ENCODE measurements at regions not wholly inside any gene's neighbourhood (a gene's known extent, or its start where the extent isn't known, plus 50 kb on each side); places are given as distances from the start of the nearest gene placed in this dataset.
"Not testable (repeated sequence)": the region's sequence is repeated elsewhere in the genome, so short reads cannot be mapped to it uniquely, and the experiment has no call there.

DNA sequence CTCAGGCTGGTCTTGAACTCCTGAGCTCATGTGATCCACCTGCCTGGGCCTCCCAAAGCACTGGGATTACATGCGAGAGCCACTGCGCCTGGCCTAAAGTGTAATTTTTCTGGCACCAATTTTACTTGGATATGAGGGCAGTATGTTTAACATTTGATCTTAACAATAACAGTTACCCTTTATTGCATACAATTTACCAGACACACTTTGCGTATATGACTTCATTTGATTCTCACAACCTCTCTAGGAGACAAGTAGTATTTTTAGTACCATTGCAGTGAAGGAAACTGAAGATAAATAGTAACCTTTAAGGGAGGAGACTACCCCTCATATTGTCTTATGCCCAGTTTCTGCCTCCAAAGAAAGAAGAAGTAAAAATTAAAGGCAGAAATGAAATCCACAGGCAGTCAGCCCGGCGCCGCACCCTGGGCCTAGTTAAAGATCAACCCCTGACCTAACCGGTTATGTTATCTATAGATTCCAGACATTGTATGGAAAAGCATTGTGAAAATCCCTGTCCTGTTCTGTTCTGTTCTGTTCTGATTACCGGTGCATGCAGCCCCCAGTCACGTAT lies 54.0 kb downstream of the CYP26A1 start:
- H3K36me3 ChIP-seq (ENCODE audit: insufficient read depth, low read length); H3K9ac ChIP-seq (ENCODE audit: low read length); H3F3A ChIP-seq (ENCODE audit: insufficient read depth, low read length); H3K9me2 ChIP-seq (ENCODE audit: low read depth, low read length); H2AFZ ChIP-seq (ENCODE audit: low read length); H3K4me3 ChIP-seq (ENCODE audit: low read depth, low read length, poor library complexity, severe bottlenecking); H4K20me1 ChIP-seq (ENCODE audit: insufficient read depth, low read length); H3K79me2 ChIP-seq (ENCODE audit: insufficient read depth, low read length); H3K9me3 ChIP-seq (ENCODE audit: low read length); H3K4me2 ChIP-seq (ENCODE audit: low read length); H3K27ac ChIP-seq (ENCODE audit: low read depth, low read length, poor library complexity, severe bottlenecking); H3K4me1 ChIP-seq (ENCODE audit: insufficient read depth, low read length, severe bottlenecking); H3K27me3 ChIP-seq (ENCODE audit: insufficient read depth, low read length): not testable (repeated sequence)

DNA sequence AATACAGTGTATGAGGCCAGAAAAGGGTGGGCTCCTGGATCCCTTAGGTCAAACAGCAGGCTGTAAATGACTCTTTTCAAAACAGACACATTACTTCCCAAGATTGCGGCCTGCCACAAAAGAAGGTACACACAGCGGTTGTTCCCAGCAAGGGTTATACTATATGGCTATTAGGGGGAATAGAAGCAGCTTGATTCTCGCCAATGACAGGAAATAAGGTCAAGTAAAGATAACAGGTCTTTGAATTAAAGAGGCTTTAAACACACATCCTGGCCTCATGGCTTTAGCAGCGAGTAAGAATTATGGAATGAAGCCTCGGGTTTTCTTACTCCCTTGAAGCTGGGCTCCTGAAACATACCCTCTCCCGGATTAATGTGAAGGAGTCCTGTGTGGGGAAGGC lies 58.3 kb downstream of the CYP26A1 start:
- Histone ChIP-seq H3K4me1 (ENCODE audit: insufficient read depth, low read length, severe bottlenecking) (no peaks in the 10 kb centered on the region), H3K27me3 (ENCODE audit: insufficient read depth, low read length) (no peaks in the 10 kb centered on the region), H3K79me2 (ENCODE audit: insufficient read depth, low read length) (no peaks in the 10 kb centered on the region), H3K4me3 (ENCODE audit: low read depth, low read length, poor library complexity, severe bottlenecking) (no peak overlapping the region), H3K36me3 (ENCODE audit: insufficient read depth, low read length) (no peaks in the 10 kb centered on the region), H3K9me3 (ENCODE audit: low read length) (no peaks in the 10 kb centered on the region), H4K20me1 (ENCODE audit: insufficient read depth, low read length) (no peaks in the 10 kb centered on the region), H3K27ac (ENCODE audit: low read depth, low read length, poor library complexity, severe bottlenecking) (no peak overlapping the region), H3F3A (ENCODE audit: insufficient read depth, low read length) (no peaks in the 10 kb centered on the region), H3K9me2 (ENCODE audit: low read depth, low read length) (no peaks in the 10 kb centered on the region), H2AFZ (ENCODE audit: low read length) (no peak overlapping the region), H3K9ac (ENCODE audit: low read length) (no peak overlapping the region), H3K4me2 (ENCODE audit: low read length) (no peak overlapping the region)
- TF ChIP-seq, protein P1, sequence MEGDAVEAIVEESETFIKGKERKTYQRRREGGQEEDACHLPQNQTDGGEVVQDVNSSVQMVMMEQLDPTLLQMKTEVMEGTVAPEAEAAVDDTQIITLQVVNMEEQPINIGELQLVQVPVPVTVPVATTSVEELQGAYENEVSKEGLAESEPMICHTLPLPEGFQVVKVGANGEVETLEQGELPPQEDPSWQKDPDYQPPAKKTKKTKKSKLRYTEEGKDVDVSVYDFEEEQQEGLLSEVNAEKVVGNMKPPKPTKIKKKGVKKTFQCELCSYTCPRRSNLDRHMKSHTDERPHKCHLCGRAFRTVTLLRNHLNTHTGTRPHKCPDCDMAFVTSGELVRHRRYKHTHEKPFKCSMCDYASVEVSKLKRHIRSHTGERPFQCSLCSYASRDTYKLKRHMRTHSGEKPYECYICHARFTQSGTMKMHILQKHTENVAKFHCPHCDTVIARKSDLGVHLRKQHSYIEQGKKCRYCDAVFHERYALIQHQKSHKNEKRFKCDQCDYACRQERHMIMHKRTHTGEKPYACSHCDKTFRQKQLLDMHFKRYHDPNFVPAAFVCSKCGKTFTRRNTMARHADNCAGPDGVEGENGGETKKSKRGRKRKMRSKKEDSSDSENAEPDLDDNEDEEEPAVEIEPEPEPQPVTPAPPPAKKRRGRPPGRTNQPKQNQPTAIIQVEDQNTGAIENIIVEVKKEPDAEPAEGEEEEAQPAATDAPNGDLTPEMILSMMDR (IDR thresholded peaks at IDR 0.05; ENCODE audit: low read length): no peak
- TF ChIP-seq EZH2 (IDR thresholded peaks at IDR 0.05; ENCODE audit: borderline replicate concordance, low read length): no peak

- Histone ChIP-seq H3K27me3 (ENCODE audit: insufficient read depth, low read length) (no peaks in the 10 kb centered on the region), H3K36me3 (ENCODE audit: insufficient read depth, low read length) (no peaks in the 10 kb centered on the region), H3K27ac (ENCODE audit: low read depth, low read length, poor library complexity, severe bottlenecking) (no peak overlapping the region), H3K4me1 (ENCODE audit: insufficient read depth, low read length, severe bottlenecking) (no peaks in the 10 kb centered on the region), H3K4me3 (ENCODE audit: low read depth, low read length, poor library complexity, severe bottlenecking) (no peak overlapping the region), H3F3A (ENCODE audit: insufficient read depth, low read length) (no peaks in the 10 kb centered on the region), H4K20me1 (ENCODE audit: insufficient read depth, low read length) (no peaks in the 10 kb centered on the region), H3K9me2 (ENCODE audit: low read depth, low read length) (no peaks in the 10 kb centered on the region), H3K9ac (ENCODE audit: low read length) (no peak overlapping the region), H3K4me2 (ENCODE audit: low read length) (no peak overlapping the region), H3K9me3 (ENCODE audit: low read length) (no peaks in the 10 kb centered on the region), H3K79me2 (ENCODE audit: insufficient read depth, low read length) (no peaks in the 10 kb centered on the region), H2AFZ (ENCODE audit: low read length) (no peak overlapping the region)
- TF ChIP-seq, protein P1 (IDR thresholded peaks at IDR 0.05; ENCODE audit: low read length): no peak
- TF ChIP-seq EZH2 (IDR thresholded peaks at IDR 0.05; ENCODE audit: borderline replicate concordance, low read length): no peak
Measured at GRCh38 chr10:93138113-93138870, 64.6 kb downstream of the CYP26A1 start.

All from OCI-LY1 (cell line).